Spleen (tissue), 7 donors: ENCODE measurements at regions not wholly inside any gene's neighbourhood (a gene's known extent, or its start where the extent isn't known, plus 50 kb on each side); places are given as distances from the start of the nearest gene placed in this dataset.

ENCODE experiments used
- CTCF ChIP-seq, 11 experiments: fragments of 200-600 bp in 7 of 11; fragments of 450-650 bp in 4 of 11; sonication (generic) in 4 of 11; IDR thresholded peaks in 8 of 11; conservative IDR thresholded peaks in 3 of 11; 1 replicate in 7 of 11; 2 replicates in 4 of 11; pipeline versions ENCODE4 v1.4.0 to v1.8.0; 2016 to 2021; ENCODE audit warnings: antibody characterized with exemption in 11 of 11, inconsistent platforms in 4 of 11, mild to moderate bottlenecking in 1 of 11
- POLR2A ChIP-seq, 3 donors: fragments of 450-650 bp; IDR thresholded peaks; one replicate each; pipeline ENCODE4 v1.5.1; 2017; ENCODE audit warnings: antibody characterized with exemption in 3 of 3, mild to moderate bottlenecking in 1 of 3
- POLR2AphosphoS5 ChIP-seq, 3 donors: sonication (generic); formaldehyde crosslinking; IDR thresholded peaks; one replicate each; pipeline ENCODE4 v1.5.1; 2017; ENCODE audit warnings: antibody characterized with exemption in 3 of 3
- donor health status: DM: no; HTN: no; CAD: no; lungs with moderate emphysema.
- donor health status: DM: no; HTN: no; CAD: no.
- donor health status: DM: no; HTN: no; CAD: no.

GRCh38 chr20:7601431-7601830, 338.8 kb downstream of the HAO1 start:
- TF ChIP-seq CTCF (IDR thresholded peaks at IDR 0.05 in 8 of 11, conservative IDR thresholded peaks at IDR 0.05 in 3 of 11) (no peak), POLR2A (IDR thresholded peaks at IDR 0.05) (no peak), POLR2AphosphoS5 (IDR thresholded peaks at IDR 0.05) (no peak)
